Activated CD4-positive, alpha-beta T cell treated with anti-CD3 and anti-CD28 coated beads, Interleukin-2, amount 50 U/mL, for 1 hour (primary cell): ENCODE measurements at regions not wholly inside any gene's neighbourhood (a gene's known extent, or its start where the extent isn't known, plus 50 kb on each side); places are given as distances from the start of the nearest gene placed in this dataset.
"Not testable (repeated sequence)": the region's sequence is repeated elsewhere in the genome, so short reads cannot be mapped to it uniquely, and the experiment has no call there.

ENCODE experiments used
- DNase-seq: peaks from one replicate; pipeline ENCODE4 v3.0.0-alpha.2; 2020

DNA sequence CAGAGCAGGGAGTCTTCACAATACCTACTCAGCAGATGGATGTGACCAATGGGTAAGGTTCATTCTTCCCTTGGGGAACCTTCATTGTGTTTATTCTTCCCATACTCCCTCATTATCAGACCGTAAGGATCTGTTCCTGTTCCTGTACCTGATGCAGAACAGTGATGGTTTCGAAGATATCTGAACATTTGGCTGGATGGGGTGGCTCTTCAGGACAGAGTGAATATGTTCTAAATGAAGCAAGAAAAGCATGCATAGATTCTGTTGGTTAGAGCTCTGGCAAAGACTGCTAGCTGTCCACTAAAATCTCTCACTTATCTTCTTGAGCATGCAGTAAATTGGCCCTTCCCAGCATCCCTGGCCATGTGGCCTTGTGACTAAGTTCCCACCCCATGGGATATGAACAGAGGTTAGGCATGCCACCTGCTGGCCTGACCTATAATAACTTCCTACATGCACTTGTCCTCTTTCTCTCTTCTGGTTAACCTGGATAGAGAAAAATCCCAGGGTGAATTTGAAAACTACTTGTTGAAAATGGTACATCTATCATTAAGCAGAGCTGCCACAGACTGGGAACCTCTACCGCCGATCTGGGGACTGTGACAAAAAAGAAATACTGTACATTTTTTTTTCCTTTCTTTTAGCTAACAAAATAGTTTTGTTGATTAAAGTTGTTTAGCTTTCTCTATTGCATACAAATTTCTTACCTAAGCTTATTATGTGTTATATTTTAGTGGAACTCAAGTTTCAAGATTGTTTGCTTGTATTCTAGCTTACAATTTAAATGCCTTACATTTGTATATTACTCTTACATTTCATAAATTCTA lies 60.0 kb upstream of the BANK1 start:
- DNase-seq: peak; percentile 37

DNA sequence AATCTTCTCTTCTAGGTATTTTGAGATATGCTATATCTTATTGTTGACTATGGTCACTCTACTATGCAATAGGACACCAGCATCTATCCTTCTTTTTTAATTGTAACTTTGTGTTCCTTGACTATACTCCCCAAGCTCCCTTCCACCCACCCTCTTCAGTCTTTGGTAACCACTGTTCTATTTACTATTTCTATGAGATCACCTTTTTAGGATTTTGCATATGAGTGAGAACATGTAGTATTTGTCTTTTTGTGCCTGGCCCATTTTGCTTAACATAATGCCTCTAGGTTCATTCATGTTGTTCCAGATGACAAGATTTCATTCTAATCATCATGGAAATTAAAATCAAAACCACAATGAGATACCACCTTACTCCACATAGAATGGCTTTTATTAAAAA lies 63.3 kb upstream of the BANK1 start:
- DNase-seq: no peak

DNA sequence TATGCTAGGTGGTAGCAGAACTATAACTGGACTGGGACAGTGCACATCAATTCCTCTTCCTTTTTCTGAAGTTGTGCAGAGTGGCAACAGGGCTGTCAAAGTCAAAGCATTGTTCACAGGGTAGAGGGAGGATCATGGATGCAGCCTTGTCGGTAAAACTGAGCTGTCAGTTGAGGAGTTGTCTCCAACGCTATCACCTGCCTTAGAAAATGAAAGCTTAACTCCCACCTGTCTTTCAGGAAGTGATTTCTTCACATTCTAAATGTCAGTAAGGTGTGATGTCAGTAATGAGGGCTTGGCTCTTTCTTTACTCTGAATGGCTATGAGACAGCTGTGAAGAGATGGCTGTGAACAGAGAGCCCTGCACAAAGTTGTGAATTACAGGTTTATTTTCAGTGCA lies 66.4 kb upstream of the BANK1 start:
- DNase-seq: no peak

DNA sequence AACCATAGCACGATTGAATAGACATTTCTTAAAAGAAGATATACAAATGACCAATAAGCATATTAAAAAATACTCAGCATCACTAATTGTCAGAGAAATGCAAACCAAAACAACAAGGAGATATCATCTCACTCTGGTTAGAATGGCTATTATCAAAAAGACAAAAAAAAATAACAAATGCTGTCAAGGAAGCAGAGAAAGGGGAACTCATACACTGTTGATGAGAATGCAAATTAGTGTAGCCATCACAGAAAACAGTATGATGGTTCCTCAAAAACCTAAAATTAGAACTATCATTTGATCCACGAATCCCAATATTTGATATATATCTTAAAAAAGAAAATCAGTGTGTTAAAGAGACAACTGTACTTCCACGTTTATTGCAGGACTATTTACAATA lies 71.7 kb upstream of the BANK1 start:
- DNase-seq: no peak

DNA sequence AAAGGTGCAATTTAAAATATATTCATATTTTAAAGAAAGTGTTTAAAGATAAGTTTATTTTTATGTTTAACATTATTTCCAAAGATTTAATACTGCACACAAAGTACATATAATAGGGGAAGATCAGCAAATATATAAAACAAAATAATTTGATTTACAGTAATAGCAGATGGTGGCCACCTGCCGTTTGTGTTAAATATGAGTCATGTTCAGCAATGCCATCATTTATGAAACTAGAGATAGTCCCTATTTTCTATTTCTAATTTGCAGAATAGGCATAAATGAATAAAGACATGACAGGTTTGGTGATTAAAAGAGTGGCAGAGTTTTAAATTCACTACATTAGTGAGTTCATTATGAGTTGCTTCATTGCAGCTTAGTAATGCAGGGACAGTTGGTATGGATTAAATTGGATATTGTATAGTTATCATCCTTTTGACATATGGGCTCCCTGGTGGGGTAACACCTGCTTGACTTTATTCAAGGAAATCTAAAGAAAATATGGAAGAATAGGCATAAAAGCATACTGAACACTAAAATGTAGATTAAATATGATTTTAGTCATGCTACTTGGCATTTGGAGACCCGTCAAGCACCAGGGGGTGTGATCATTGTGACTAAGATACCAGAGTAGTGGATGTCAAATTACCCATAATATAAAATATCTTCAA lies 78.8 kb upstream of the BANK1 start:
- no peak for DNase-seq

DNA sequence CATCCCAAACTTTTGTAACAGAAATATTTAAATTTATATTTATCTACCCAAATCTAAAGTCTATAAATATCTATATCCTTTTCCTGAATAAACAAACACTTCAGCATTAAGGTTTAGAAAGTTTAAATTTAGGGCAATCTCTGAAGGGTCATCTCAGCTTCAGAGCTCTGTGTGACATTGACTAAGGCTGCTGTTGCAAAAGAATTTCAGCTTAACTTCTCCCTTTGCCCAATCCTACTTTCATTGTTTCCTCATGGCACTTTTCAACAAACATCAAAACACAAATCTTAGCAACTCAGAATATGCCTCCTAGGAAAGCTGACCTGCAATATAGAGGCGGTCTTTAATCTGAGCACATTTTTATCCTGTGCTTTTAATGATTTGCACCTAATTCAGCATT lies 79.7 kb upstream of the BANK1 start:
- DNase-seq: no peak

DNA sequence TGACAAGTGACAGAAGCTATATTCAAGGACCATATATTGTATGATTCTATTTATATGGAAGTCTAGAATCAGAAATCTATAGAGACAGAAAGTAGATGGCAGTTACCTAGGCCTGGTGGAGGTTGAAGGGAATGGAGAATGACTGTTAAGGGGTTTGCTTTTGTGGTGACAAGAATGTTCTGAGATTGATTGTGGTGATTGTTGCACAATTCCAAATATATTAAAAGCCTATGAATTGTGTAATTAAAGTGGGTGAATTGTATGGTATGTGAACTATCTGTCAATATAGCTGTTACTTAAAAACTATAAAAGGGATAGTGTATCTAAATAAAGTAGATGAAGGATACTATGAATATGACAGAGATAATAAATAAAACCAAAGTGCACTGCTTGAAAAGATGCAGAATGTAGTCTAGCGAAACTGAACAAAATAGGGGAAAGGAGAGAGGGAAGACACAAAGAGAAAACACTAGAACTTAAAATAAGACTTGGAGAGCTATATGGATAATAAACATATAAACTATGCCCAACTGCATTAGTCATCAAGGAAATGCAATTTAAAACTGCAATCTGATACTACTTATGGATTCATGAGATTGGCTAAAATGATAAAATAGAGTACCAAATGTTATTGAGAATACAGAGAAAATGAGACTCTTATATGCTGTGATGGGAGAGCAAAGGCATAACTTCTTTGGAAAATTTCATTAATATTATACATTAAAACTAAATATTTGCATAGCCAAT lies 82.1 kb upstream of the BANK1 start:
- no peak for DNase-seq

DNA sequence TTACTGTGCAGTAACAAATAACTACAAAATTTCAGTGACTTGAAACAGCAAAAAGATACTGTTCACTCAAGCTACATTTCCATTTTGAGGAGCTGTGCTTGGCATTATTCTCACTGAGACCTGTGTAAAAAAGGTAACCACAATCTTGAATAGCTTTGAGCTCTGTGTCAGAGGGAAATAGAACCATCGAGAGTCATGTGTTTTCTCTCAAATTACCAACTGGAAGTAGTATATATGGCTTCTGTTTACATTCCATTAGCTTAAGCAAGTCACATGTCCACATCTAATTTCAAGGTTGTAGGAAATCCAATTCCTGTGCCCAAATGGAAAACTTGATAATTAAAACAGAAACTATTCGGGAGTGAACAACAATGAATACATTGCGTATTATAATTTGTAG lies 82.9 kb upstream of the BANK1 start:
- DNase-seq: no peak

DNA sequence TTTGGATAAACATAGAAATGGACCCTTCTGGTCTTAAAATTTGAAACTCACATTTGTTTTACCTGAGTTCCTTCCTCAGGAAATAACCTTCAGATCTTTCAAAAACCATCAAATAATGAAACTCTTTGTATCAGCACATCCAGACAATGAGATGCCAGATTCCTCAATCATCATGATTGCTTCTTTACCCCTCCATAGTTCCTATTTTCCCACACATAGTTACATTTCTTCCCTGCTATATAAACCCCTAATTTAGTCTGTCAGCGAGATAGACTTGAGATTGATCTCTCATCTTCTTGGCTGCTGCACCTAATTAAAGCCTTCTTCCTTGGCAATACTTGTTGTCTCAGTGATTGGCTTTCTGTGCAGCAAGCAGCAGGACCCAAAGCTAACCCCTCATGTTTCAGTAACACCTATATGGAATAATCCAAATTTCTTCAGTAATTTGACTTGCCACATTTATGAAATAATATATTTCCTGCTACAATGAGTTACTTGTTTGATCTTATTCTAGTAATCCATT lies 83.9 kb upstream of the BANK1 start:
- no peak for DNase-seq

DNA sequence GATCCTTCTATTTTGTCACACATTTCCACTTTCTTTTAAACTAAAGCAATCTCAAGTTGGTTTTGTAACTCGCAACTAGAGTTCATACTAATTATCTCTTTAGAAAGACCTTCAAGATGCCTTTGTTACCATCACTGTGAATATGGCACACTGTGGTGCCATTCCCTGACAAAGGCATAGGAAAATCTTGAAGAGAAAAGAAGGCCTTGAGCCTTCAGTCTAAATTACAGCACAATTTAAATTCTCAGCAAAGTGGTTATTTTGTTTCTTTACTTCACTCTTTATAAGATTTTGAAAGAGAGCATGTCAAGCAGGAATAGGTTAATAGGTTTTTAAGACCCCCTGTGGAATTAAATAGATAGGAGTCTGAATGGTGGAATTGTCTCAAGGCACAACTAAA lies 89.0 kb upstream of the BANK1 start:
- no peak for DNase-seq

DNA sequence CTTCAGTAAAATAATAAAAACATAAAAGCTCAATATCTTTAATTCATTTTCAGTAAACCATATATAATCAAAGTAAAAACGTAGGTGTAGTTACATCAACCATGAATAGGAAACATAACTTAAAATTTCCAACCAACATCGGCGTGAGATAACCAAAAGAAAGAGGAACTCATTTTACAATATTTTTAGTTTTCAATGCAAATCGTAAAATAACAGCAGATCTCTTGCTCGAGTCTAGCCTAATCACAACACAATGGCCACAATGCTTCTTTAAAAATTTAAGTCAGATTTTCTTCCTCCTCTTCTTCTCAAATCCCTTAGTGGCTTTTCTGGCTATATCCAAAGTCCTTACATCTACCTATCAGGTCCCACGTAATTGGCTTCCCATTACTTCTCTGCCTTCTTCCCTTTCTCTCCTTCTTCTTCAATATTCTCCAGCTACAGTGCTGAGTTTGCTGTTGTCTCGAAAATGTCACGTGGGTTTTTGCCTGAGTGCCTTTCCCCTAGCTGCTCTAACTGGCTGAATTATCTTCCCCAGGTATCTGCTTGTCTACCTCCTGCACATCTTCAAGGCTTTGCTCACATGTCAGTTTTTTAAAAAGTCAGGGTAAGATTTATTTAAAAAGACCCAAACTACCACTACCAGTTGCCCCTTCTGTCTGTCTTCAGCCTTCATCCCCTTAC lies 90.9 kb upstream of the BANK1 start:
- DNase-seq: no peak

DNA sequence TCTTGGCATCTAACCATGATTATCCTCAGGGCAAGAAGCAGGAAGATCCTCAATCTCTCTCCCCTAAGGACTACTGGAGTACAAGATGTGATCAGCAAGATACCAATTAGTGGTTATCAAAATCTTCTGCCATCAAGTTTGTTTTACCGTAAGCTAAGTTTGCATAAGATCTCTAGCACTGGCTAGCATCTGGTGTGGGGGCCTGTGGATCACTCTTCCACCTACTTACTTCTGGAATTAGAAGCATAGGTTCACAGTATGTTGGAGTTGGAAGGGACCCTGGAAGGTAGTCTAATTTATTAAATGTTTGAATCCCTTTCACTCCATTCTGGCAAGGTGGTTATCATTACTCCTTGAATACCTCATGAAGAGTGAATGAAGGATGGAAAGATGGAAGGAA lies 93.3 kb upstream of the BANK1 start:
- no peak for DNase-seq

DNA sequence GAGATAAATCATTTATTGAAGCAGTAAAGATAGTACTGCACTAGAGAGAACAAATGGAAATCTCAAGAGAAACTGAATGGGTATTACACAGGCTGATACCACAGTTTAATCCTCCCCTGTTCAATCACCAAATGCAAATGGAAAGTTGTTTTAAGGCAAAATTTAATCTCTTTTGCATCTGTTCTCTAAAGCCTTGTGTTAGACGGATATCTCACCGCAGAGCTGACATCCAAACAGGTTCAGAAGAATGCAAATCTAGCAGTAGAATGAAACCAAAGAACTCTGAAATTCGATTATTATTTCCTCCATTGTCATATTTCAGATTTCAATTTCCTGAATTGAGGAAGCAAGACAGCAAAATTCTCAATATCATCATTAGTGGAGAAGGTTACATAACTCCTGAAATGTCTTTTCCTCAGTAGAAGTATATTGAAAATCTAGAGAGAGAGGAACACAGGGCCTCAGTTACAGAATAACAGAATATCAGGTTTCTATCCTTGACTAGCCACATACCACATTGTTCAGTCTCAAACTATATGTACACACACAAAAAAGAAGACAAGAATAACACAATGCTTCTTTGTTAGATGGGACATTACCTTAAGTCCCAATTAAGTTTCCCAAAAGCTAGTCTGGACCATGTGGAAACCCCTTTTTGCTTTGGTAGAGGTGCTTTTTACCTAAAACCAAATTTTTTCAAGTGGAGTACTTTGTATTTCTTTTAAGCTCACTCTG lies 94.1 kb upstream of the BANK1 start:
- no peak for DNase-seq

DNA sequence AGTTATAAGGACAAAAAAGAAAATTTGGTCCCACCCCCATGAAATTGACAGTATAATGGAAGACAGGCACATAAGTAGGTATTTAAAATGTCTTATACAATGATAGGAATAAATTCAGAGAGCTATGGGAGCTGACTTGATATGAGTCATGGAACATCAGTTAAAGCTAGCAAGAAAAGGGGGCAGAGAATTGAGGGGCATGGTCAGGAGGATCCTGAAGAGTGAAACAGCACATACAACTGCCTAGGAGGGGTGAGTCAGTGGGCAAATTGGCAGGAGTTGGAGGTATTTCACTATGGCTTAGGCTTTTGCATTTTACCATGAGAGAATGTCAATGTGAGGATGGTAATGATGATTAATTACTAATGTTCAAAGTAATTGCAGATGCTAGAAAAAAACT lies 95.4 kb upstream of the BANK1 start:
- no peak for DNase-seq

DNA sequence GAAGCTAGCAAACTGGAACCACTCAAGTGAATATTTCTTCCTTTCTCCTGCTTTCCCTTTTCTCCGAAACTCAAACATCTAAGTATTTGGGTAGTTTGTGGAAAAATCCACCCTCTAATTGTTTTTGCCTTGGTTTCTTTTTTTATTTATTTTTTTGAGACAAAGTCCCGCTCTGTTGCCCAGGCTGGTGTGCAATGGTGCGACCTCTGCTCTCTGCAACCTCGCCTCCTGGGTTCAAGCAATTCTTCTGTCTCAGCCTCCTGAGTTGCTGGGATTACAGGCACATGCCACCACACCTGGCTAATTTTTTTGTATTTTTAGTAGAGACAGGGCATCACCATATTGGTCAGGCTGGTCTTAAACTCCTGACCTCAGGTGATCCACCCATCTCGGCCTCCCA lies 96.1 kb upstream of the BANK1 start:
- DNase-seq: not testable (repeated sequence)

DNA sequence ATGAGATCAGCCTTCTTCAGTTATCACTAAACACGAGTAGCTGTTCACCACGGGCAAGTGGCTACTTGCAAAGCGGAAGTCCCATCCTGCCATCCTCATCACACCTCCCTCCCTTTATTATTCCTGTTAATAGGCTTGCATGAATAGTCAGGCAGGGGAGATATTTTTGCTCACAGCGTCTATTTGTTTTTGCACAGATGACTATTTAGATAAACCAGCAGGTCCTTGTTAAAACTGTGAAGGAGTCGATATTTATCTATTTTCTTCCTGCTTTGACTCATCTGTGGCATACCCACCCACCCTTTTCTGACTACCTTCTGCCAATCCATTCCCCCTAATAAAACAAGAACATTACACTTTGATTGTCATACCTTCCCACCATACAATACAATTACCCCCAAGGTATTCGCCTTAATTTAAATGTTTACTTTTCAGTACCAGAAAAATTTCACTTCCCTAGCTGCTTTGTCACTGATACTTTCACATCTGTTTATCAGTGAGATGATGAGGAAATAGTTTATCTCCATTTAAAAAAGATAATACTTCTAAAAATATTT lies 96.6 kb upstream of the BANK1 start:
- DNase-seq: no peak

DNA sequence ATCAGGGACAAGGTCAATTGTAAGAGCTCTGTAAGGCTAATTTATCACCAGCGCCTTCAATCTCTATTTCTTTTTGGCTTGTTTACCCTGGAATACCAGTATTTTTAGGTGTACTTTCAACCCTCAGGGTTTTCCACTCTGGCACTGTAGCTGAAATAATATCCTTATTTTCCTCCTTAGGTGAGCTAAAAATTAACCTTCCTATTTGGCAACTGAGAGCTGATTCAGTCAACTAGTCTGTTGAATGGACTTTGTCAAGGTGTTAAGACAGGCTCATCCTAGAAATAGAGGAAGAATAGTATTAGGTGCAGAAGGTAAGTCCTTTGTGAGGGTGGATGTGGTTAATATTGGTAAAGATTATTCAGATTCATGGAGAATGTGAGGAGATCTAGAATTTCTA lies 101.3 kb upstream of the BANK1 start:
- no peak for DNase-seq

DNA sequence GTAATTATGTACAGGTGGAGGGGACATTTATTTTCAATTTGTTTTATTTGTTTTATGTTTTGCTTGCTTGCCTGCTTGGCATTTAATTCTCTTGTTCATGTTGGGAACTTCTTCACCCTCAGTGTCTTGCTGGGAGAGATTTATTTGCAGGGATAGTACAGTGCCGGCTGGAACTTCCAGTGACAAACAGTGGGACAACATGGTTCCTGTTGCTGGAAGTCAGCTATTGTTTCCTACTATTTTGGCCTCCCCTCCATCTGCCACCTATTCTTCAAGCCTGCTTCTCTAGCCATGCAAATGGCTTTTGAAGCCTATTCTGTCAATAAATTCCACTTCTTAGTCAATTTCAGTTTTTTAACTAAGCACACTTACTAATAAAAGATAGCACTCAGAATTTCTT lies 105.4 kb upstream of the BANK1 start:
- no peak for DNase-seq

DNA sequence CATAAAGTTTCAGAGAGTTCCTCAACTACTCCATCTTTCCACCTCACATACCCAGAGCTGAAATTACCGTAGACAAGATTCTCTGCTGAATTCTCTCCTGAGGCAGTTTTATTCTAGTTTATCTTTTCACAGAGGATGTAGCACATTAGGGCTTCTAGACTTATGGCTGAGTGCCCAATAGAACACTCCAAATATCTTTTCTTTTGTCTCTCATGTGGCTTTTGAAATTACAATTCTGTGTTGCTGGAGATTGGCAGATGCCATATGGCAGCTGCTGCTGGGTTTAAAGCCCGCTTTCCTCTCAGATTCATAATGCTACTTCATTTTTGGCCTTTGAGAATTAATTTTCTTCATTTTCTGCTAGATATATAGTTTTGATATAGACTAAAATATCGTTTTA lies 107.6 kb upstream of the BANK1 start:
- no peak for DNase-seq

DNA sequence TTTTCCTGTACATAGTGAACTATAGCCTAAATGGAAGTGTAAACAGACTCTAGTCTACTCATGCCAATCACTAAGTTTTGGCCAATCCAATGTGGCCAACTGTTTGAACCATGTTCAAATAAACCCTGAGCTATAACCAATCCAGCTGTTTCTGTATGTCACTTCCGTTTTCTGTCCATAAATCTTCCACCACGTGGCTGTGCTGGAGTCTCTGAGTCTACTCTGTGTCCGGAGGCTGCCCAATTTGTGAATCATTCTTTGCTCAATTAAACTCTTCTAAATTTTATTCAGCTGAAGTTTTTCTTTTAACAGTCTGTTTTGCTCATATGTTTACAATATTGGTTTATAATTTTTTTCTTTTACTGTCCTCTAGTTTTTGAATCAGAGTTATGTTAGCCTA lies 112.3 kb upstream of the BANK1 start:
- no peak for DNase-seq

DNA sequence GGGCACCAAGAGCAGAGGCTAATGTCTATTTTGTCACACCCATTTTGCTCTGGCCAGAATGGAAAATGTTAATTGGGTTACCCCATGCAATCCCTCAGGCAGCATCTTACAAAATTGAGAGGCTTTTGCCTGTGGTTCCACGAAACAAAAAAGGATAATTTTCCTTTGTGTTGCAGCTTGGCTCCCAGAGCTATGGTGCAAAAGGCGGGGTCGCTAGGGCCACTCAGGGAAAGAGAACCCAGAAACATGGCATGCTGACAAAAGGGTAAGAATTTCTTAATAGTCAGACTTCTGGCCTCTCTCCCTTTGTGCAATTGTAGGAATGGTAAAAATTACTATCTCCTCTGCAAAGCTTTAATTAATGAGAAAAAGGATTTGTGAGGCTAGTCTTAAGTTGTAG lies 119.6 kb upstream of the BANK1 start:
- DNase-seq: no peak

DNA sequence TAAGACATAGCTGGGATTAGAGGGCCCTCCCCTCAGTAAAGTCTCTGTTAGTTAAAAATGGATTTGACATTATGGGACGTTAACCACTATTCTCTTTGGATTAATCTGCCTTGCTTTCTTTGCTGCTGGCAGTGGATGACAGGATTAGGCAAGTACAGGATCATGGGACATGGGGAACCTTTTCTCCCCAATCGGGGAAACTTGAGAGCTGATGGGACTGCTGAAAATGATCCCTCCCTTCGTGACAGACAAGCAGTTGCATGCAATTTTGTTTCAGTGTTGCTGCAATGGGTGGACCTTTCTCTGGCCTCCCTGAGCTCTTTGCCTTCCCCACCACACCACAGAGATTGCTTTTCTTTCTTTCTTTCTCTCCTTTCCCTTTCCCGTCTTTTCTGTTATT lies 120.2 kb upstream of the BANK1 start:
- no peak for DNase-seq
